ENCODE measurements at regions not wholly inside any gene's neighbourhood (a gene's known extent, or its start where the extent isn't known, plus 50 kb on each side); places are given as distances from the start of the nearest gene placed in this dataset.

- no peak for DNase-seq (ENCODE audit: low read depth)
These were observed 127.2 kb downstream of the BBS10 start for GRCh38 chr12:76220980-76221379.

- DNase-seq (ENCODE audit: low read depth) = no peak
These were observed 128.4 kb downstream of the BBS10 start for GRCh38 chr12:76219806-76220205.

GRCh38 chr12:76216585-76217472, 131.4 kb downstream of the BBS10 start:
- DNase-seq (ENCODE audit: low read depth) = no peak

GRCh38 chr12:76208129-76208528, 123.6 kb upstream of the NAP1L1 start:
- no peak for DNase-seq (ENCODE audit: low read depth)

- no peak for DNase-seq (ENCODE audit: low read depth)
These were observed 122.2 kb upstream of the NAP1L1 start for GRCh38 chr12:76206677-76207072.

GRCh38 chr12:76206039-76206676, 121.7 kb upstream of the NAP1L1 start:
- no peak for DNase-seq (ENCODE audit: low read depth)

- DNase-seq (ENCODE audit: low read depth) = no peak
These were observed 118.1 kb upstream of the NAP1L1 start for GRCh38 chr12:76202621-76203020.

- peak; percentile 51 for DNase-seq (ENCODE audit: low read depth)
These were observed 117.3 kb upstream of the NAP1L1 start for GRCh38 chr12:76201758-76202157.

GRCh38 chr12:76201316-76201715, 116.8 kb upstream of the NAP1L1 start:
- DNase-seq (ENCODE audit: low read depth) = no peak

- peak; percentile 26 for DNase-seq (ENCODE audit: low read depth)
These were observed 115.3 kb upstream of the NAP1L1 start for GRCh38 chr12:76199808-76200207.

GRCh38 chr12:76198839-76199238, 114.4 kb upstream of the NAP1L1 start:
- no peak for DNase-seq (ENCODE audit: low read depth)

GRCh38 chr12:76197283-76197682, 112.8 kb upstream of the NAP1L1 start:
- no peak for DNase-seq (ENCODE audit: low read depth)

- no peak for DNase-seq (ENCODE audit: low read depth)
These were observed 111.4 kb upstream of the NAP1L1 start for GRCh38 chr12:76195920-76196319.

- no peak for DNase-seq (ENCODE audit: low read depth)
These were observed 110.2 kb upstream of the NAP1L1 start for GRCh38 chr12:76194724-76195123.

GRCh38 chr12:76193961-76194360, 109.5 kb upstream of the NAP1L1 start:
- no peak for DNase-seq (ENCODE audit: low read depth)

GRCh38 chr12:76192416-76192815, 107.9 kb upstream of the NAP1L1 start:
- DNase-seq (ENCODE audit: low read depth) = no peak

GRCh38 chr12:76190299-76190698, 105.8 kb upstream of the NAP1L1 start:
- no peak for DNase-seq (ENCODE audit: low read depth)

GRCh38 chr12:76189851-76190250, 105.4 kb upstream of the NAP1L1 start:
- DNase-seq (ENCODE audit: low read depth) = no peak

- no peak for DNase-seq (ENCODE audit: low read depth)
These were observed 102.7 kb upstream of the NAP1L1 start for GRCh38 chr12:76187177-76187576.

- DNase-seq (ENCODE audit: low read depth) = no peak
These were observed 101.8 kb upstream of the NAP1L1 start for GRCh38 chr12:76186131-76186906.

- peak; percentile 88 for DNase-seq (ENCODE audit: low read depth)
These were observed 99.1 kb upstream of the NAP1L1 start for GRCh38 chr12:76183459-76184186.

Data from myocyte (in vitro differentiated cells).